ENCODE measurements at regions not wholly inside any gene's neighbourhood (a gene's known extent, or its start where the extent isn't known, plus 50 kb on each side); places are given as distances from the start of the nearest gene placed in this dataset.

DNA sequence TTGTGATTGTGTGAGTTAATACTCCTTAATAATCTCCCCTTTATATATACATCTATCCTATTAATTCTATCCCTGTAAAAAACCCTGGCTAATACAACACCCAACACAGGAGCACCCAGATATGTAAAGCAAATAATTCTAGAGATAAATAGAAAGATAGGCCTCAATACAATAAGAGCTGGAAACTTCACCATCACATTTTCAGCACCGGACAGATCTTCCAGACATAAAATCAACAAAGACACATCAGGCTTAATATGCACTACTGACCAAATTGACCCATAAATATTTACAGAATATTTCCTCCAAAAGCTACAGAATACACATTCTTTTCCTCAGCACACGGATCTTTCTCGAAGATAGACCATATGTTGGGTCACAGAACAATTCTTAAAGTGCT lies 71.0 kb upstream of the ST8SIA4 start:
- no peak for DNase-seq

DNA sequence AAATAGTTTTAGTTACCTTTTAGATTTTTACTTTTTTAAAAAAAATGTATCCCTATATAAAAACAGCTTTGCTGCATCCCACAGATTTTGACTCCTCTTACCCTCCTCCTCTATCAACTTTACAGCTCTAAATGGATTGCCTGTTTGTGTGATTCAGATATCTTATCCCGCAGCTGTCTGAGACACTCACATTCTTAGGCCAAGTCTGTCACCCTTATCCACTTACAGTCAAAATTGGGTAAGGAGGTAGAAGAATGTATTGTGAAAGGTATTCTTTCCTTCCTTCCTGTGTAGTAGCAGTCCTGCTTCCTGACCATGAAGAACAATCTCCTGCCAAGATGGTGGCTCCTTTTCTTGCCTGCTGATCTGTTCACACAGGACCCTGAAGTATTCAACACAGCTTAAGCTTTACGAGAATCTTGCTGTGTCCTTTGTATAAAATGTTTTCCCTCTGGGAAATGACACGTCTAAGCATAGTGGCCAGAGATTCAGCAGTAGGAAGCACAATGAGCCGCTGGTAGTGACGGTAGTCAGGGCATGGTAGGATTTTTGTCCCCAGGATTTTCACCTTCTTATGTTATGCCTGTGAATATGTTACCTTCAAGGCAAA lies 67.7 kb upstream of the ST8SIA4 start:
- no peak for DNase-seq

DNA sequence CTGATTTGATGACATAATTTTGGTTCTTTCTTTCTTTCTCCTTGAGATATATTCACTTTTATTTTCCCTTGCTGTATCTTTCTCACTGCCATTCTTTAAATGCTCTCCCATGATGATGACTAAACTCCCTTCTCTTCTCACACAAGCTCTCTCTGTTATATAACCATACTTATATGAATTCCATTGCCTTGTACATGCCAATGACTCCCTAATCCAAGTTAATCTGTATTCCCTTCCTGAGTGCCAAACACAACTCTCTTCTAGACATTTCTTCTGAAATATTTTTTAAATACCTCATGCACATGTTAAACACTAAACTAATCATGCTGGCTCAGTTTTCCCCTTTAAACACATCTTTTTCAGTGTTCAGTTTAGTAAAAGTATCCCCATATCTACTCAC lies 62.2 kb upstream of the ST8SIA4 start:
- no peak for DNase-seq

Data from stimulated activated CD4-positive, alpha-beta T cell treated with anti-CD3 and anti-CD28 coated beads, Interleukin-4, amount 100 ng/mL, for 4 hours (primary cell).